WTC11 (cell line): ENCODE measurements at regions not wholly inside any gene's neighbourhood (a gene's known extent, or its start where the extent isn't known, plus 50 kb on each side); places are given as distances from the start of the nearest gene placed in this dataset.

Source experiments
- CREM ChIP-seq: sonication (generic); formaldehyde crosslinking; IDR thresholded peaks from 2 replicates; pipeline ENCODE4 v1.8.1; 2022; ENCODE audit warnings: mild to moderate bottlenecking, missing genetic modification reagents, moderate library complexity
- ETV6 ChIP-seq: sonication (generic); formaldehyde crosslinking; IDR thresholded peaks from 2 replicates; pipeline ENCODE4 v1.8.1; 2022; ENCODE audit warnings: mild to moderate bottlenecking, missing genetic modification reagents
- JUN ChIP-seq: sonication (generic); formaldehyde crosslinking; IDR thresholded peaks from 2 replicates; pipeline ENCODE4 v1.8.0; 2023; ENCODE audit warnings: mild to moderate bottlenecking, missing genetic modification reagents
- NFYB ChIP-seq: sonication (generic); formaldehyde crosslinking; conservative IDR thresholded peaks from 2 replicates; pipeline ENCODE4 v1.8.0; 2022; ENCODE audit warnings: low read depth, missing genetic modification reagents
- NR1H2 ChIP-seq: sonication (generic); formaldehyde crosslinking; IDR thresholded peaks from 2 replicates; pipeline ENCODE4 v1.9.0; 2021; ENCODE audit warnings: mild to moderate bottlenecking, moderate library complexity, missing genetic modification reagents
- PRRX2 ChIP-seq: fragments of 250-450 bp; sonication (Bioruptor Pico); IDR thresholded peaks from 2 replicates; pipeline ENCODE4 v1.8.0; 2021; ENCODE audit warnings: mild to moderate bottlenecking
- SP1 ChIP-seq: sonication (generic); formaldehyde crosslinking; conservative IDR thresholded peaks from 2 replicates; pipeline ENCODE4 v1.8.1; 2022; ENCODE audit warnings: missing genetic modification reagents
- TEAD1 ChIP-seq: sonication (generic); formaldehyde crosslinking; IDR thresholded peaks from 2 replicates; pipeline ENCODE4 v1.8.0; 2022; ENCODE audit warnings: mild to moderate bottlenecking, missing genetic modification reagents
- TEAD4 ChIP-seq: sonication (generic); formaldehyde crosslinking; IDR thresholded peaks from 2 replicates; pipeline ENCODE4 v1.8.0; 2022; ENCODE audit warnings: mild to moderate bottlenecking, missing genetic modification reagents
- TF ChIP-seq, protein P1 (sequence below): sonication (generic); formaldehyde crosslinking; IDR thresholded peaks from 2 replicates; pipeline ENCODE4 v1.8.1; 2022; ENCODE audit warnings: missing genetic modification reagents, borderline replicate concordance
- TF ChIP-seq, protein P2 (sequence below): fragments of 200-600 bp; IDR thresholded peaks from 2 replicates; pipeline ENCODE4 v1.8.0; 2022; ENCODE audit warnings: antibody characterized with exemption
- TF ChIP-seq, protein P3 (sequence below): sonication (generic); formaldehyde crosslinking; IDR thresholded peaks from 2 replicates; pipeline ENCODE4 v1.8.0; 2022; ENCODE audit warnings: mild to moderate bottlenecking, missing genetic modification reagents
- TF ChIP-seq, protein P4 (sequence below): sonication (generic); formaldehyde crosslinking; IDR thresholded peaks from 2 replicates; pipeline ENCODE4 v1.8.1; 2023; ENCODE audit warnings: mild to moderate bottlenecking, missing genetic modification reagents, moderate library complexity
- TF ChIP-seq, protein P5 (sequence below): sonication (generic); formaldehyde crosslinking; IDR thresholded peaks from 2 replicates; pipeline ENCODE4 v1.8.0; 2022; ENCODE audit warnings: mild to moderate bottlenecking, missing genetic modification reagents

DNA sequence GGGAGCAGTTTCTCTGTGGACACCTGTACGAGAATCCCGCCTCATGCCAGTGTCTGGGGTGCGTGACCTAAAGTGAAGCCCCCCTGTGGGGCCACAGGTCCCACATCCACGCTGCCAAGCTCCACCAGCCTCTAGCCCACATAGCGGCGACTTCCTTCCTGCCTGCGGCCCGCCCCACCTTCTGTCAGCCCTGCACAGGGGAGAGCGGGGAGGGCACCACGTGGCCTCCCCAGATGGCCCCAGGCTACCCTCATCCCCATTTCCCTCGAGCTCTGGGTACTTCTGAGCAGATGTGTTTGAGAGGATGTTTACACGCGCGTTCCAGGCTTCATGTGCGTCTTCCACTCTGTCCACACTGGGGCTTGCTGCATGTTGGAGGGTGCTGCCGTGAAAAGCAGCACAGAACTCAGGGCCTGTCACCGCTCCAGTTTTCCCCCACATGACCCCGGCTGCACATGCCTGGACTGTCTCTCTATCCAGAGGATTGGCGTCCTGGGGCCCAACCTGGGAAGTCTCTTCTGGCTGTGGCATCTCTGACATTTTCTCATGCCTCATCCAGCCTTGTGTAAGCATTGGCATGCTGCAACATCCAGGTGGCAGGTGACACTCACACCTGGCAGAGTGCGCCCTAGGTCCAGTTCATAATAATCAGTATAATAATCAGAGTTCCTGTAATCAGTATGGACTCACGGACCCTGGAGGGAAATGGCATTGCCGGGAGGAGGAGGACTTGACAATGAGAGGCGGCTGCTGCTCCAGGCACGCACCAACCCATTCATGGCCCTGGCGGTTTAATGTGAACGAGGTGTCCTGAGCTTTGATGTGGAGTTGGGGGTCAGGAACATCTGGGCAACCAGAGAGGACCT is 146.3 kb upstream of the TWIST2 start:
- TF ChIP-seq, protein P1, sequence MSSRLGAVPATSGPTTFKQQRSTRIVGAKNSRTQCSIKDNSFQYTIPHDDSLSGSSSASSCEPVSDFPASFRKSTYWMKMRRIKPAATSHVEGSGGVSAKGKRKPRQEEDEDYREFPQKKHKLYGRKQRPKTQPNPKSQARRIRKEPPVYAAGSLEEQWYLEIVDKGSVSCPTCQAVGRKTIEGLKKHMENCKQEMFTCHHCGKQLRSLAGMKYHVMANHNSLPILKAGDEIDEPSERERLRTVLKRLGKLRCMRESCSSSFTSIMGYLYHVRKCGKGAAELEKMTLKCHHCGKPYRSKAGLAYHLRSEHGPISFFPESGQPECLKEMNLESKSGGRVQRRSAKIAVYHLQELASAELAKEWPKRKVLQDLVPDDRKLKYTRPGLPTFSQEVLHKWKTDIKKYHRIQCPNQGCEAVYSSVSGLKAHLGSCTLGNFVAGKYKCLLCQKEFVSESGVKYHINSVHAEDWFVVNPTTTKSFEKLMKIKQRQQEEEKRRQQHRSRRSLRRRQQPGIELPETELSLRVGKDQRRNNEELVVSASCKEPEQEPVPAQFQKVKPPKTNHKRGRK (CRISPR knock-in tag) = no peak
- TF ChIP-seq, protein P2, sequence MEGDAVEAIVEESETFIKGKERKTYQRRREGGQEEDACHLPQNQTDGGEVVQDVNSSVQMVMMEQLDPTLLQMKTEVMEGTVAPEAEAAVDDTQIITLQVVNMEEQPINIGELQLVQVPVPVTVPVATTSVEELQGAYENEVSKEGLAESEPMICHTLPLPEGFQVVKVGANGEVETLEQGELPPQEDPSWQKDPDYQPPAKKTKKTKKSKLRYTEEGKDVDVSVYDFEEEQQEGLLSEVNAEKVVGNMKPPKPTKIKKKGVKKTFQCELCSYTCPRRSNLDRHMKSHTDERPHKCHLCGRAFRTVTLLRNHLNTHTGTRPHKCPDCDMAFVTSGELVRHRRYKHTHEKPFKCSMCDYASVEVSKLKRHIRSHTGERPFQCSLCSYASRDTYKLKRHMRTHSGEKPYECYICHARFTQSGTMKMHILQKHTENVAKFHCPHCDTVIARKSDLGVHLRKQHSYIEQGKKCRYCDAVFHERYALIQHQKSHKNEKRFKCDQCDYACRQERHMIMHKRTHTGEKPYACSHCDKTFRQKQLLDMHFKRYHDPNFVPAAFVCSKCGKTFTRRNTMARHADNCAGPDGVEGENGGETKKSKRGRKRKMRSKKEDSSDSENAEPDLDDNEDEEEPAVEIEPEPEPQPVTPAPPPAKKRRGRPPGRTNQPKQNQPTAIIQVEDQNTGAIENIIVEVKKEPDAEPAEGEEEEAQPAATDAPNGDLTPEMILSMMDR = no peak
- TF ChIP-seq NR1H2 (CRISPR knock-in tag) = no peak
- no peak for TF ChIP-seq JUN (CRISPR knock-in tag)
- TF ChIP-seq SP1 = no peak
- no peak for TF ChIP-seq TEAD1 (CRISPR knock-in tag)
- no peak for TF ChIP-seq TEAD4 (CRISPR knock-in tag)
- TF ChIP-seq, protein P3, sequence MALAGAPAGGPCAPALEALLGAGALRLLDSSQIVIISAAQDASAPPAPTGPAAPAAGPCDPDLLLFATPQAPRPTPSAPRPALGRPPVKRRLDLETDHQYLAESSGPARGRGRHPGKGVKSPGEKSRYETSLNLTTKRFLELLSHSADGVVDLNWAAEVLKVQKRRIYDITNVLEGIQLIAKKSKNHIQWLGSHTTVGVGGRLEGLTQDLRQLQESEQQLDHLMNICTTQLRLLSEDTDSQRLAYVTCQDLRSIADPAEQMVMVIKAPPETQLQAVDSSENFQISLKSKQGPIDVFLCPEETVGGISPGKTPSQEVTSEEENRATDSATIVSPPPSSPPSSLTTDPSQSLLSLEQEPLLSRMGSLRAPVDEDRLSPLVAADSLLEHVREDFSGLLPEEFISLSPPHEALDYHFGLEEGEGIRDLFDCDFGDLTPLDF = no peak
- TF ChIP-seq, protein P4, sequence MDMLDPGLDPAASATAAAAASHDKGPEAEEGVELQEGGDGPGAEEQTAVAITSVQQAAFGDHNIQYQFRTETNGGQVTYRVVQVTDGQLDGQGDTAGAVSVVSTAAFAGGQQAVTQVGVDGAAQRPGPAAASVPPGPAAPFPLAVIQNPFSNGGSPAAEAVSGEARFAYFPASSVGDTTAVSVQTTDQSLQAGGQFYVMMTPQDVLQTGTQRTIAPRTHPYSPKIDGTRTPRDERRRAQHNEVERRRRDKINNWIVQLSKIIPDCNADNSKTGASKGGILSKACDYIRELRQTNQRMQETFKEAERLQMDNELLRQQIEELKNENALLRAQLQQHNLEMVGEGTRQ (CRISPR knock-in tag) = no peak
- TF ChIP-seq CREM (CRISPR knock-in tag) = no peak
- TF ChIP-seq ETV6 (CRISPR knock-in tag) = no peak
- no peak for TF ChIP-seq NFYB (CRISPR knock-in tag)
- TF ChIP-seq, protein P5, sequence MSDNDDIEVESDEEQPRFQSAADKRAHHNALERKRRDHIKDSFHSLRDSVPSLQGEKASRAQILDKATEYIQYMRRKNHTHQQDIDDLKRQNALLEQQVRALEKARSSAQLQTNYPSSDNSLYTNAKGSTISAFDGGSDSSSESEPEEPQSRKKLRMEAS (CRISPR knock-in tag) = no peak
- TF ChIP-seq PRRX2 (CRISPR knock-in tag) = no peak
